ENCODE measurements at regions not wholly inside any gene's neighbourhood (a gene's known extent, or its start where the extent isn't known, plus 50 kb on each side); places are given as distances from the start of the nearest gene placed in this dataset.
"Not testable (repeated sequence)": the region's sequence is repeated elsewhere in the genome, so short reads cannot be mapped to it uniquely, and the experiment has no call there.

DNA sequence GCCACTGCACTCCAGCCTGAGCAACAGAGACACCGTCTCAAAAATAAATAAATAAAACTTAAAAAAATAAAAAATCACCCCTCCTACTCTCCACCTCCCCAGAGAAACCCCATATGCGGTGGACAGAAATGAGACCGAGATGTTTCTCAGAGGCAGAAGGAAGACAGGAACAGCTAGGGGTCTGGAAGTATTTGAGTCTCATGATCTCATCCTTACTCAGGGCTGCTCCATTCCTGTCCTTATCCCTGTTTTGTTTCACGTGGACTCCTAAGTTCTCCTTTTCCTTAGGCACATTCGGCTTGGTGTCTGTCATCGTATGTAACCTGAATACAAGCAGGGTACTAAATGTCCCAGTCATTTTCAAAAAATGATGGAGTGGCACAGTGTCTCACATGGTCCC is 76.1 kb downstream of the C9orf50 start:
- no peak for ATAC-seq (ENCODE audit: low FRiP score)
- DNase-seq (ENCODE audit: low spot score) = no peak
- TF ChIP-seq, protein P1, sequence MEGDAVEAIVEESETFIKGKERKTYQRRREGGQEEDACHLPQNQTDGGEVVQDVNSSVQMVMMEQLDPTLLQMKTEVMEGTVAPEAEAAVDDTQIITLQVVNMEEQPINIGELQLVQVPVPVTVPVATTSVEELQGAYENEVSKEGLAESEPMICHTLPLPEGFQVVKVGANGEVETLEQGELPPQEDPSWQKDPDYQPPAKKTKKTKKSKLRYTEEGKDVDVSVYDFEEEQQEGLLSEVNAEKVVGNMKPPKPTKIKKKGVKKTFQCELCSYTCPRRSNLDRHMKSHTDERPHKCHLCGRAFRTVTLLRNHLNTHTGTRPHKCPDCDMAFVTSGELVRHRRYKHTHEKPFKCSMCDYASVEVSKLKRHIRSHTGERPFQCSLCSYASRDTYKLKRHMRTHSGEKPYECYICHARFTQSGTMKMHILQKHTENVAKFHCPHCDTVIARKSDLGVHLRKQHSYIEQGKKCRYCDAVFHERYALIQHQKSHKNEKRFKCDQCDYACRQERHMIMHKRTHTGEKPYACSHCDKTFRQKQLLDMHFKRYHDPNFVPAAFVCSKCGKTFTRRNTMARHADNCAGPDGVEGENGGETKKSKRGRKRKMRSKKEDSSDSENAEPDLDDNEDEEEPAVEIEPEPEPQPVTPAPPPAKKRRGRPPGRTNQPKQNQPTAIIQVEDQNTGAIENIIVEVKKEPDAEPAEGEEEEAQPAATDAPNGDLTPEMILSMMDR (IDR thresholded peaks at IDR 0.05) = no peak

DNA sequence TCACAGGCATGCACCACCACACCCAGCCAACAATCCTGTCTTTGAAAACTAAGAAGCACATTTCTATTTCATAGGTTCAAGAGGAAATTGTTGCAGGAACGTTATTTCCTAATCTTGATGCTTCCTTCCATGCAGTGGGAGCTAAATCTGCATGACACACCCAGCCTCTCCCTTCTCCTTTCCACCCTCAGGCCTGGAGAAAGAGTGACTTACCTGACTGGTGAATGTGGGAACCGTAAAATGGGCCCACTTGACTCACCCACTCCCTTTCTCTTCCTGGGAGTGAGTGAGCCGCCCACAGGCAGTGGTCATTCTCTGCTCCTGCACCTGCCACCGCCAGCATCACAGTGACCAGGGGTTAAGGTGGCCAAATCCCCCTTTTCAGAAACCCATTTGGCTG is 78.2 kb downstream of the C9orf50 start:
- TF ChIP-seq, protein P1 (IDR thresholded peaks at IDR 0.05) = no peak
- DNase-seq (ENCODE audit: low spot score) = no peak
- no peak for ATAC-seq (ENCODE audit: low FRiP score)

GRCh38 chr9:129541270-129541669 is 79.6 kb downstream of the C9orf50 start:
- no peak for DNase-seq (ENCODE audit: low spot score)
- TF ChIP-seq, protein P1 (IDR thresholded peaks at IDR 0.05) = no peak
- ATAC-seq (ENCODE audit: low FRiP score) = no peak

- TF ChIP-seq, protein P1 (IDR thresholded peaks at IDR 0.05) = no peak
- no peak for ATAC-seq (ENCODE audit: low FRiP score)
- DNase-seq (ENCODE audit: low spot score) = no peak
These were observed 81.5 kb downstream of the C9orf50 start for GRCh38 chr9:129539446-129539845.

- not testable (repeated sequence) for DNase-seq (ENCODE audit: low spot score); ATAC-seq (ENCODE audit: low FRiP score)
These were observed 89.0 kb downstream of the C9orf50 start for GRCh38 chr9:129531860-129532402.

GRCh38 chr9:129527955-129528354 is 92.9 kb downstream of the C9orf50 start:
- not testable (repeated sequence) for DNase-seq (ENCODE audit: low spot score); ATAC-seq (ENCODE audit: low FRiP score)

- ATAC-seq (ENCODE audit: low FRiP score) = no peak
- no peak for DNase-seq (ENCODE audit: low spot score)
- TF ChIP-seq, protein P1 (IDR thresholded peaks at IDR 0.05) = no peak
These were observed 95.2 kb downstream of the C9orf50 start for GRCh38 chr9:129525656-129526196.

DNA sequence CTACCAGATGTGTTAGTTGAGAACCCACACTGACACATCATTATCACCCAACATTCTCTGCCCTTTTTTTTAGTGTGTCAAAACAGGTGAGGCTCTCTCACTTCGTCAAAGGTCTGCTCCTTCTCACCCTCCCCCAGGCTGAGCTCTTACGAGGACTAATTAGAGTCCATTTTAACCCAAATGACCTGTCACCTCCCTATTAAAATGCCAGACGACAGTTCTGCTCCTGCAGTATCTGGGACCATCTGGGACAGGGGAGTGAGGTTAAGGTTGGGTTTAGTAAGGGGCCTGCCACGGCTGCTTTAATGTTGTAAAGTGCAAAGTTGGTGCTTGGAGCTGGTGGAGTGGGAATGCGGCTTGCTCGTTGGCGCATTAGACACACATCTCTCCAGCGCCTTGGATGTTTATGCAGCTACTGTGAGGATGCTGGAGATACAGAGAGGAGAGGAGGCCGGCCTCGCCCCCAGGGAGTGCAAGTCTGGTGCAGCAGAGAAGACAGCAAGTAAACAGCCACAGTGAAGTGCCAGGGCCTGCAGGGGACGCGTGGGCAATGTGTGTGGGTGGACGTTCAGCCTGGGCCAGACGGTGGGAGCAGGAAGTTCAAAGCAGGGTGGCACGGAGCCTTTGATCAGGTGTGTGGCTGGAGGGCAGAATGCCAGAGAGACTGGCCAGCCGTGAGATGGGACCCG is 96.2 kb downstream of the C9orf50 start:
- DNase-seq (ENCODE audit: low spot score) = no peak
- ATAC-seq (ENCODE audit: low FRiP score) = no peak
- TF ChIP-seq, protein P1 (IDR thresholded peaks at IDR 0.05) = no peak
